Cardiac fibroblast (primary cell): ENCODE measurements at regions not wholly inside any gene's neighbourhood (a gene's known extent, or its start where the extent isn't known, plus 50 kb on each side); places are given as distances from the start of the nearest gene placed in this dataset.
A peak's percentile ranks its signal among the peaks of the same experiment; 100 is the strongest.

Experiments used
- DNase-seq, 2 donors: peaks; one replicate each; pipeline versions ENCODE4 v3.0.0 to v3.0.0-alpha.2; 2010; ENCODE audit warnings: low read depth in 2 of 2
- H3K4me3 ChIP-seq, 2 donors: replicated peaks in 1 of 2; 1 replicate in 1 of 2; 2 replicates in 1 of 2; pipeline ENCODE4 v1.5.1; 2011; ENCODE audit warnings: low read depth in 2 of 2, low read length in 2 of 2, mild to moderate bottlenecking in 2 of 2, moderate library complexity in 1 of 2
- TF ChIP-seq, protein P1 (sequence below): IDR thresholded peaks from one replicate; pipeline ENCODE4 v1.5.1; 2011; ENCODE audit warnings: low read depth, mild to moderate bottlenecking, low read length, inconsistent platforms

DNA sequence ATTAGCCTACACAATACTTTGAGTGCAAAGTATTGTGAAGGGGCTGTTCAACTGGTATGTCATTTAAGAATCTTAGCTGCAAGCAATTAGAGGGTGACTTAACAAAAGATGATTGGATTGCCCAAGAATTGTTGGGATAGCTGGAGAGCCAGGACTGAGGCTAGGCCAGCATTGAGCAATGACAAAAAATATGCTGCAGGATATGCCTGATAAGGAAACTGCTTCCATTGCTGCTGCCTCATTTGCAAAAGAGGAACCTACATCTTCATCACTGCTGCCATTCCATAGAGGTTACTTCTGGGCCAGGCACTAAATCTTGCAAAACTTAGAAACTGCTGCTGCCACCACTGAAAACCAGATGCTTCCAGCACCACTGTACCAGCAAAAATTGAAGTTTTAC lies 108.0 kb upstream of the TBC1D5 start:
- DNase-seq, result peak; percentile 6 to 33
- TF ChIP-seq, protein P1, sequence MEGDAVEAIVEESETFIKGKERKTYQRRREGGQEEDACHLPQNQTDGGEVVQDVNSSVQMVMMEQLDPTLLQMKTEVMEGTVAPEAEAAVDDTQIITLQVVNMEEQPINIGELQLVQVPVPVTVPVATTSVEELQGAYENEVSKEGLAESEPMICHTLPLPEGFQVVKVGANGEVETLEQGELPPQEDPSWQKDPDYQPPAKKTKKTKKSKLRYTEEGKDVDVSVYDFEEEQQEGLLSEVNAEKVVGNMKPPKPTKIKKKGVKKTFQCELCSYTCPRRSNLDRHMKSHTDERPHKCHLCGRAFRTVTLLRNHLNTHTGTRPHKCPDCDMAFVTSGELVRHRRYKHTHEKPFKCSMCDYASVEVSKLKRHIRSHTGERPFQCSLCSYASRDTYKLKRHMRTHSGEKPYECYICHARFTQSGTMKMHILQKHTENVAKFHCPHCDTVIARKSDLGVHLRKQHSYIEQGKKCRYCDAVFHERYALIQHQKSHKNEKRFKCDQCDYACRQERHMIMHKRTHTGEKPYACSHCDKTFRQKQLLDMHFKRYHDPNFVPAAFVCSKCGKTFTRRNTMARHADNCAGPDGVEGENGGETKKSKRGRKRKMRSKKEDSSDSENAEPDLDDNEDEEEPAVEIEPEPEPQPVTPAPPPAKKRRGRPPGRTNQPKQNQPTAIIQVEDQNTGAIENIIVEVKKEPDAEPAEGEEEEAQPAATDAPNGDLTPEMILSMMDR, result no peak
- no peak overlapping the region for H3K4me3 ChIP-seq

DNA sequence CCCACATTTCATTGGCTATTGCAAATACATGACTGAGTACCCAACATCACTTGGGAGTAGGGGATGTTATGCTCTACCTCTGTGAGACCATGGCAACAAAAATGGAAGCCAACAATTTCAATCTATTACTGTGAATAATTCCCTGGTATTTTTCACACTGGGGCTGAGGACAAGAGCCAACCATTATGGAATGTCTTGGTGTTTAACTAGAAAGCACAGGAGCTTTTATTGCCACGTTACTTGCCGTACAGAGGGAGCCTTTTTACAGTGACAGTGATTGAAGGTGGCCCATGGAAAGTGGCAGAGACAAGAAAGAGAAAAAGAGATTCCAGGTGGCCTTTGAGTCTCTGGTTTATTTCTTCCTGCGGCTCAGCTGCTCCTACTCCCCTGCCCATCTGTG lies 105.7 kb upstream of the TBC1D5 start:
- no peak overlapping the region for H3K4me3 ChIP-seq
- TF ChIP-seq, protein P1, result no peak
- DNase-seq, result no peak

DNA sequence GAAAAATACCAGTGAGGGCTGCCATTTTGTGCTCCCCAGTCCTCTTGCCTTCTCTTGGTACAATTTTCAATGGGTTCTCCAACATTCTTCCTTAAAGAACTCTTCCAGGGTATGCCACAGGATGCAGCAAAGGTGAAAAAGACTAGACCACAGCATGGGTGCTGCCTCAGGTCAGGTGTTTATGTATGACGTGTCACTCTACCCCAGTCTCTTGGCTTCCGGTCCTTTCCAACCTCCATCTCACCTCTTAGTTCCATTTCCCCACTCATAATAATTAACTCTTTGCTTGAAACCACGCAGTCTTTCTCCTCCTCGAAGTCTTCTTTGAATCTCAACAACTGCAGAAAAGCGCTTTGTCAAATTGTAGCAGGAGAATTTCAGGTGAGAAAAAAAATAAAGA lies 104.7 kb upstream of the TBC1D5 start:
- TF ChIP-seq, protein P1, result no peak
- no peak for DNase-seq
- no peak overlapping the region for H3K4me3 ChIP-seq

DNA sequence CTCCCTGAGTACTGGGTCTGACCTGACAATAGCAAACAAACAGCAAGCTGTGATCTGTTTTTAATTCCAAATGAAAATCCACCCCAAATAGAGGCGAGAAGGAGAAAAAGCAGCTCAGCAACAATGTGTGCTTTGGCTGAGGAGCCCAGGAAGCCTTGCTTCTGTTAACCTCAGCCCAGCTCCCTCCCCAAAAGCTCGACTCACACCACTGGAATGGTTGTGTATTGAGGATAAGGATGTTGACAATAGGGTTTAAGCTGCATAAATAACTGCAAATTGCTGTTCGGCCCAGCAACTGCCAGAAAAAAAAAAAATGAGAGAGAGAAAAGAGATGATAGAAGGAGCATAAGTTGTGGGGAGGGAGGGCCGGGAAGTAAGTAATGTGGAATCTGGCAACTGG lies 104.0 kb upstream of the TBC1D5 start:
- H3K4me3 ChIP-seq, result no peak overlapping the region
- DNase-seq, result peak in 1 of 2 donors; percentile 20
- TF ChIP-seq, protein P1, result no peak

DNA sequence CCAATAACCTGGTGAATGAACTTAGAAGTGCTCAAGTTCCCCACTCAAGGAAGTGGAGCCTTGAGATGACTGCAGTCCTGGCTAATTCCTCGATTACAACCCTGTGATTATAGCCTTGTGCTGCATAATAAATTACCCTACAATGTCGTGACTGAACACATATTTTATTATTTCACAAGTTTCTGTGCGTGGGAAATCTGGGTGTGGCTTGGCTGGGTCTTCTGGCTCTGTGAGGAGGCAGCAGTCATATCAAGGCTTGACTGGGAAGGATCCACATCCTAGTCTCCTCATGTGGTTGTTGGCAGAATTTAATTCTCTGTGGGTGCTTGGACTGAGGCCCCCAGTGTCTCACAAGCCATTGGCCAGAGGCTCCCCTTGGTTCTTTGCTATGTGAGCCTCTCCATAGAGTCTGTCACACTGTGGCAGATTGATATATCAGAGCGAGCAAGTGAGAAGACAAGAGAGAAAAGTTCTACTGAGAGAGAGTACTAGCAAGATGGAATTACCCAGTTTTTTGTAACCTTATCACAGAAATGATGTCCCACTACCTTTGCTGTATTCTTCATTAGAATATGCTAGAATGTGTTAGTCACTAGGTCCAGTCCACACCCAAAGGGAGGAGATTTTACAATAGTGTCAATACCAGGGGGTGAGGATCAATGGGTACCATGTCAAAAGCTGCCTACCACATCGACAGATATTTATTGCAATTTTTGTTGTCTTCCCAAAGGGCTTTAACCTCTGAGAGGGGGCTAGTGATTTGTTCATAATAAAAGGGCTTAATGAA lies 102.8 kb upstream of the TBC1D5 start:
- TF ChIP-seq, protein P1, result no peak
- DNase-seq, result peak in 1 of 2 donors; percentile 27
- no peak overlapping the region for H3K4me3 ChIP-seq

DNA sequence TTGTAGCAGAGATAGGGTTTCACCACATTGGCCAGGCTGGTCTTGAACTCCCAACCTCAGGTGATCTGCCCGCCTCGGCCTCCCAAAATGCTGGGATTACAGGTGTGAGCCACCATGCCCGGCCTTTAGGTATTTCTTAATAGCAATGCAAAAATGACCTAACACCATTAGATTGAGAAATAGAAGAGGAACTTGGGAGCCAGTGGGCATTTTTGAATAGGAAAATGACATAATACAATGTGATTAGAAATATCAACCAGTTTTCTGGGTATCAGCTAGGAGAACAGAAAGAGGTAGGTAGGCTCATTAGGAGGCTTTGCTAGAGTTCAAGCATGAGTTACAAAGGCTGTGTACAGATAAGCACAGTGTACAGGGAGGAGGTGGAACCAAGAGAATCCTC lies 101.8 kb upstream of the TBC1D5 start:
- TF ChIP-seq, protein P1, result no peak
- DNase-seq, result no peak
- H3K4me3 ChIP-seq, result no peak overlapping the region
